Activated CD4-positive, alpha-beta T cell treated with anti-CD3 and anti-CD28 coated beads, Interleukin-2, amount 10 ng/mL, durations not matched to agents 7 days and 5 days (primary cell): ENCODE measurements at regions not wholly inside any gene's neighbourhood (a gene's known extent, or its start where the extent isn't known, plus 50 kb on each side); places are given as distances from the start of the nearest gene placed in this dataset.

Experiments
- CTCF ChIA-PET: fragments of 350-600 bp; sonication (Branson Sonifier 250); formaldehyde crosslinking; loops from one replicate; lab custom pipeline; 2021; ENCODE audit warnings: antibody characterized with exemption; lab: Charles Lee
- POLR2A ChIA-PET: fragments of 350-600 bp; sonication (Branson Sonifier 250); formaldehyde crosslinking; loops from one replicate; lab custom pipeline; 2021; ENCODE audit warnings: antibody characterized with exemption; lab: Charles Lee
- DNase-seq: peaks from one replicate; pipeline ENCODE4 v3.0.0-alpha.2; 2020
- H3K27ac Mint-ChIP-seq: one replicate; pipeline ENCODE4 v1.8.0; 2021; ENCODE audit warnings: mild to moderate bottlenecking, moderate library complexity, mixed read lengths
- H3K27me3 Mint-ChIP-seq: one replicate; pipeline ENCODE4 v1.8.0; 2021; ENCODE audit warnings: mixed read lengths
- H3K36me3 Mint-ChIP-seq: one replicate; pipeline ENCODE4 v1.8.0; 2021; ENCODE audit warnings: low read depth, mixed read lengths
- H3K4me1 Mint-ChIP-seq: one replicate; pipeline ENCODE4 v1.8.0; 2021; ENCODE audit warnings: mixed read lengths
- H3K4me3 Mint-ChIP-seq: one replicate; pipeline ENCODE4 v1.8.0; 2021; ENCODE audit warnings: mild to moderate bottlenecking, moderate library complexity, mixed read lengths
- H3K9me3 Mint-ChIP-seq: one replicate; pipeline ENCODE4 v1.8.0; 2021; ENCODE audit warnings: mixed read lengths

- Mint-ChIP-seq H3K27me3 (no peaks in the 10 kb centered on the region), H3K4me1 (no peaks in the 10 kb centered on the region), H3K27ac (no peak overlapping the region), H3K36me3 (no peaks in the 10 kb centered on the region), H3K9me3 (no peaks in the 10 kb centered on the region), H3K4me3 (no peak overlapping the region)
- no peak for DNase-seq
- ChIA-PET CTCF (no interaction called here), POLR2A (no interaction called here)
Observed at GRCh38 chr10:44757551-44758205, 153.5 kb upstream of the TMEM72 start.

- DNase-seq = no peak
- Mint-ChIP-seq H3K27me3 (no peaks in the 10 kb centered on the region), H3K27ac (no peak overlapping the region), H3K36me3 (no peaks in the 10 kb centered on the region), H3K9me3 (no peaks in the 10 kb centered on the region), H3K4me3 (no peak overlapping the region), H3K4me1 (no peaks in the 10 kb centered on the region)
- ChIA-PET POLR2A (no interaction called here), CTCF (no interaction called here)
Observed at GRCh38 chr10:44759122-44759521, 152.0 kb upstream of the TMEM72 start.

- Mint-ChIP-seq H3K36me3 (no peaks in the 10 kb centered on the region), H3K4me1 (no peaks in the 10 kb centered on the region), H3K9me3 (no peaks in the 10 kb centered on the region), H3K27ac (no peak overlapping the region), H3K27me3 (no peaks in the 10 kb centered on the region), H3K4me3 (no peak overlapping the region)
- DNase-seq = no peak
- ChIA-PET CTCF (no interaction called here), POLR2A (no interaction called here)
Observed at GRCh38 chr10:44760513-44760912, 150.6 kb upstream of the TMEM72 start.

- CTCF ChIA-PET = no interaction called here
- no peak overlapping the region for H3K27ac Mint-ChIP-seq
- H3K36me3 Mint-ChIP-seq = no peaks in the 10 kb centered on the region
- H3K27me3 Mint-ChIP-seq = no peaks in the 10 kb centered on the region
- POLR2A ChIA-PET = no interaction called here
- no peak overlapping the region for H3K4me3 Mint-ChIP-seq
- H3K4me1 Mint-ChIP-seq = no peaks in the 10 kb centered on the region
- no peak for DNase-seq
- no peaks in the 10 kb centered on the region for H3K9me3 Mint-ChIP-seq
Observed at GRCh38 chr10:44761076-44761475, 150.1 kb upstream of the TMEM72 start.

- H3K4me1 Mint-ChIP-seq = no peaks in the 10 kb centered on the region
- H3K27ac Mint-ChIP-seq = no peak overlapping the region
- DNase-seq = no peak
- POLR2A ChIA-PET = no interaction called here
- H3K9me3 Mint-ChIP-seq = no peaks in the 10 kb centered on the region
- no peaks in the 10 kb centered on the region for H3K36me3 Mint-ChIP-seq
- H3K4me3 Mint-ChIP-seq = no peak overlapping the region
- H3K27me3 Mint-ChIP-seq = no peaks in the 10 kb centered on the region
- CTCF ChIA-PET = no interaction called here
Observed at GRCh38 chr10:44763331-44763730, 147.8 kb upstream of the TMEM72 start.

- Mint-ChIP-seq H3K27me3 (peaks cover 5% of the 10 kb centered on the region), H3K4me1 (no peaks in the 10 kb centered on the region), H3K27ac (peak overlapping the region; percentile 17), H3K36me3 (no peaks in the 10 kb centered on the region), H3K4me3 (no peak overlapping the region), H3K9me3 (no peaks in the 10 kb centered on the region)
- CTCF ChIA-PET = no interaction called here
- no peak for DNase-seq
- POLR2A ChIA-PET = no interaction called here
Observed at GRCh38 chr10:44765299-44765698, 145.8 kb upstream of the TMEM72 start.

GRCh38 chr10:44766631-44767030 is 144.5 kb upstream of the TMEM72 start:
- H3K27me3 Mint-ChIP-seq = peaks cover 5% of the 10 kb centered on the region
- H3K4me1 Mint-ChIP-seq = no peaks in the 10 kb centered on the region
- POLR2A ChIA-PET = no interaction called here
- no peaks in the 10 kb centered on the region for H3K36me3 Mint-ChIP-seq
- DNase-seq = no peak
- H3K4me3 Mint-ChIP-seq = no peak overlapping the region
- no peaks in the 10 kb centered on the region for H3K9me3 Mint-ChIP-seq
- H3K27ac Mint-ChIP-seq = no peak overlapping the region
- CTCF ChIA-PET = no interaction called here

GRCh38 chr10:44769450-44769849 is 141.7 kb upstream of the TMEM72 start:
- no peak for DNase-seq
- H3K36me3 Mint-ChIP-seq = no peaks in the 10 kb centered on the region
- CTCF ChIA-PET = no interaction called here
- no peaks in the 10 kb centered on the region for H3K9me3 Mint-ChIP-seq
- no peak overlapping the region for H3K27ac Mint-ChIP-seq
- H3K27me3 Mint-ChIP-seq = peaks cover 5% of the 10 kb centered on the region
- no peak overlapping the region for H3K4me3 Mint-ChIP-seq
- H3K4me1 Mint-ChIP-seq = no peaks in the 10 kb centered on the region
- POLR2A ChIA-PET = no interaction called here

GRCh38 chr10:44771233-44771995 is 139.7 kb upstream of the TMEM72 start:
- POLR2A ChIA-PET = no interaction called here
- no peaks in the 10 kb centered on the region for H3K4me1 Mint-ChIP-seq

GRCh38 chr10:44773565-44773964 is 137.6 kb upstream of the TMEM72 start:
- POLR2A ChIA-PET = no interaction called here
- H3K4me1 Mint-ChIP-seq = no peaks in the 10 kb centered on the region
- H3K36me3 Mint-ChIP-seq = no peaks in the 10 kb centered on the region
- no peak for DNase-seq
- no peaks in the 10 kb centered on the region for H3K9me3 Mint-ChIP-seq
- H3K27ac Mint-ChIP-seq = no peak overlapping the region
- H3K4me3 Mint-ChIP-seq = no peak overlapping the region
- CTCF ChIA-PET = no interaction called here
- H3K27me3 Mint-ChIP-seq = peaks cover 5% of the 10 kb centered on the region

More at GRCh38 chr10:44771233-44771995, 139.7 kb upstream of the TMEM72 start:
- no peak for DNase-seq
- Mint-ChIP-seq H3K36me3 (no peaks in the 10 kb centered on the region), H3K4me3 (no peak overlapping the region), H3K27me3 (peaks cover 5% of the 10 kb centered on the region), H3K27ac (no peak overlapping the region), H3K9me3 (no peaks in the 10 kb centered on the region)
- CTCF ChIA-PET = no interaction called here

- peaks cover 2% of the 10 kb centered on the region for H3K27me3 Mint-ChIP-seq
- H3K27ac Mint-ChIP-seq = no peak overlapping the region
- H3K9me3 Mint-ChIP-seq = no peaks in the 10 kb centered on the region
- ChIA-PET POLR2A (no interaction called here), CTCF (no interaction called here)
- no peaks in the 10 kb centered on the region for H3K36me3 Mint-ChIP-seq
- H3K4me3 Mint-ChIP-seq = no peak overlapping the region
- DNase-seq = no peak
- H3K4me1 Mint-ChIP-seq = no peaks in the 10 kb centered on the region
Observed at GRCh38 chr10:44774676-44775401, 136.3 kb upstream of the TMEM72 start.

GRCh38 chr10:44775402-44775741 is 135.8 kb upstream of the TMEM72 start:
- ChIA-PET POLR2A (no interaction called here), CTCF (no interaction called here)
- no peaks in the 10 kb centered on the region for H3K36me3 Mint-ChIP-seq
- no peaks in the 10 kb centered on the region for H3K9me3 Mint-ChIP-seq
- no peak overlapping the region for H3K4me3 Mint-ChIP-seq
- H3K4me1 Mint-ChIP-seq = no peaks in the 10 kb centered on the region
- H3K27ac Mint-ChIP-seq = no peak overlapping the region
- no peaks in the 10 kb centered on the region for H3K27me3 Mint-ChIP-seq
- no peak for DNase-seq

GRCh38 chr10:44776181-44776580 is 135.0 kb upstream of the TMEM72 start:
- Mint-ChIP-seq H3K27me3 (no peaks in the 10 kb centered on the region), H3K4me1 (no peaks in the 10 kb centered on the region), H3K4me3 (no peak overlapping the region), H3K36me3 (no peaks in the 10 kb centered on the region), H3K27ac (no peak overlapping the region), H3K9me3 (no peaks in the 10 kb centered on the region)
- ChIA-PET POLR2A (no interaction called here), CTCF (no interaction called here)
- DNase-seq = no peak
